Activated CD4-positive, alpha-beta T cell treated with anti-CD3 and anti-CD28 coated beads, Interleukin-2, amount 50 U/mL, for 4 hours (primary cell): ENCODE measurements at regions not wholly inside any gene's neighbourhood (a gene's known extent, or its start where the extent isn't known, plus 50 kb on each side); places are given as distances from the start of the nearest gene placed in this dataset.
"Not testable (repeated sequence)": the region's sequence is repeated elsewhere in the genome, so short reads cannot be mapped to it uniquely, and the experiment has no call there.

Source experiments
- DNase-seq, 2 experiments: peaks; one replicate each; pipeline ENCODE4 v3.0.0-alpha.2; 2020

DNA sequence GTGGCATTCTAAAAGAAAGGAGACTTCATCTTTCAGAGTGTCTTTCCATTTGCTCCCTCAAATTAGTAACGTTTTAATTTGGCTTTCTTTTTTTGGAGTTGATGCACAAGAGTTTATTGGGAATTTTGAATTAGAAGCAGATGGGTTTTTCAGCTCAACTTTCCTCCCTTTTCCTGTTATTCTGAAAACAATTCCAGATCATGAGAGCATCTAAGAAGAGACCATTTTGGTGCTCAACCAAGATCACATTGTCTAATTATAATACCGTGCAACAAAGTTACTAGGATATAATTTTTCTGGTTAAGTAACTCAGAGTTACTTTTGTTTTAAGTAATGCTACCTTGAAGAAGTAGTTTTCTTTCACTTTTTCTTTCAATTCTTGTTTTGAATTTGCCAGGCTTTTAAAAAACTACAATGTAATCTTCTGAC is 396.6 kb upstream of the KLF6 start:
- DNase-seq, result no peak

DNA sequence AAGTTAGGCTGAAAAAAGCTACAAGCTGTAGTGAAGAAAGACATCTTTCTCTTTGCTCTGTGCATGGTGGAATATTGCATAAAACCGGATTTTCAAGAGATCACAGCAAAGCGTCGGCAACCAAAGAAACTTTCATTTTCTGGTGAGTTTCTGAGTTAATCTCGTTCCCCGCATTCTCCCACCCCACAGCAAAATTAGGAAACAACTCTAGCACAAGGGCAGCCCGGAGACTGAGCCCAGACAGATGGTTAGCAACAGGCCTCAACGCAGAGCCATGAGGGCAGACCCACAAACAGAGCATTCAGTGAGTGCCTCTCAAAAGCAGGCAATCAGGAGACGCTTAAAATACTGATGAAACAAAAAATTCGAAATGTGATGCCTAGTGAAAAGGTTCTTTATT is 396.1 kb upstream of the KLF6 start:
- no peak for DNase-seq

GRCh38 chr10:4177791-4178190 is 392.8 kb upstream of the KLF6 start:
- DNase-seq, result no peak

- DNase-seq, result no peak
Measured at GRCh38 chr10:4176500-4177281, 391.7 kb upstream of the KLF6 start.

DNA sequence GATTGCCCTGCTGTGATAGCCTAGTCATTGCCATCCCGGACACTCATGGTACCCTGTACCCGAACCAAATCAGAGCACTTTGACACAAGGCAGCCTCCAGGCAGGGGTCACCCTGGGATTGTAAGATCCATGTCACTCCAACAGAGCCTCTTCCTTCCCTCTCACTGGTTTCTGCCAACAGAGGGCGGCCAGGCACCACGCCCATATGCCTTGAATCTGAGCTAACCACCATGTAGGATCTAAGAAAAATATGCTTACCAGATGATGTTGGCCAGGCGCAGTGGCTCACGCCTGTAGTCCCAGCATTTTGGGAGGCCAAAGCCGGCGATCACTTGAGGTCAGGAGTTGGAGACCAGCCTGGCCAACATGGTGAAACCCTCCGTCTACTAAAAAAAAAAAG is 389.2 kb upstream of the KLF6 start:
- no peak for DNase-seq

DNA sequence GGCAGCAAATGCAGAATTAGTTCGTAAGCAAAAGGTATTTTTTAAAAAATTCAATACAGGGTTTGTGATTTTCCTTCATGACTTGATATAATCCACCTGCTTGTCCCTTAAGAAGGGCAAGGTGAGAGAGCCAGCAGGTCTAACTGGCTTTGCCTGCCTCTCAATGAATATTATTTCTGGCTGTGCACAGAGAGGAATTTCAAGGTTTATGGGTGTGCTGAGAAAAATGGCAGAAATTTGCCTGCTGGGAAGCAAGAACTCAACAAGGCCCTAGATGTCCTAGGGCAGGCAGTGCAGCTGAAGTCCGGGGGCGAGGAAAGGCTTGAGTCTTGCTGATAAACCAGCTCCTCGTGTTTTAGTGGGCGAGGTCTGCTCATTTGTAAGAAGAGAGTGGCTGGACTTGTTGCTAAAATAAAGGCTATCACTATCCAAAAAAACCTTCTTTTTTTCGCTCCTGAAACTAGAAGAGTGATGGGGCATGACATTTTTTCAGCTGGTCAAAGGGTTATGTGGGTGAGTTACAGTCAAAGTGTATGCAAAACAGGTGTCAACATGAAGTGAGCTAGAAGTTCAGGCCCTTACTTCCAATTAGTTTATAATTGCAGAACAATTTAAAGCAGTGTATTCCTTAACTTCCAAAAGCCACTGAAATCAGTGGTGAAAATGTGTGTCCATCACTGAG is 385.8 kb upstream of the KLF6 start:
- no peak for DNase-seq

- DNase-seq, result no peak
Measured at GRCh38 chr10:4170181-4170580, 385.2 kb upstream of the KLF6 start.

- no peak for DNase-seq
Measured at GRCh38 chr10:4169448-4169847, 384.4 kb upstream of the KLF6 start.

DNA sequence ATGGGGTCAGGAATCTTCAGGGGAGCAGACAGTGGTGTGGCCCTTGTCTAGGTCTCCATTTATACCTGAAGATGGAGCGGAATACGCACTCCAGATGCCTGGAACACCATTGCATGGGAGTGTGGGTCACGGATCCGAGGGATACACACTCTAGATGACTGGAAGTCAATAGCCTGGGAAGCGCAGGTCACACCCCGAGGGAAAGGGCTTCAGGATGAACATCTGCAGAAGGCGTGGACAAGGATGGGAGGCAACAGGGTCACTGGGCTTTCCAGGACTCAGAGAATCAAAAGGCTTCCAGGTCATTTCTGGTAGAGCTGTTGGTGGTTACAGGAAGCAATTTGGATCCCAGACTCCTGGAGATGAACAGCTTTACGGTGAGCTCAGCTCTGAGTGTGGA is 382.2 kb upstream of the KLF6 start:
- no peak for DNase-seq

DNA sequence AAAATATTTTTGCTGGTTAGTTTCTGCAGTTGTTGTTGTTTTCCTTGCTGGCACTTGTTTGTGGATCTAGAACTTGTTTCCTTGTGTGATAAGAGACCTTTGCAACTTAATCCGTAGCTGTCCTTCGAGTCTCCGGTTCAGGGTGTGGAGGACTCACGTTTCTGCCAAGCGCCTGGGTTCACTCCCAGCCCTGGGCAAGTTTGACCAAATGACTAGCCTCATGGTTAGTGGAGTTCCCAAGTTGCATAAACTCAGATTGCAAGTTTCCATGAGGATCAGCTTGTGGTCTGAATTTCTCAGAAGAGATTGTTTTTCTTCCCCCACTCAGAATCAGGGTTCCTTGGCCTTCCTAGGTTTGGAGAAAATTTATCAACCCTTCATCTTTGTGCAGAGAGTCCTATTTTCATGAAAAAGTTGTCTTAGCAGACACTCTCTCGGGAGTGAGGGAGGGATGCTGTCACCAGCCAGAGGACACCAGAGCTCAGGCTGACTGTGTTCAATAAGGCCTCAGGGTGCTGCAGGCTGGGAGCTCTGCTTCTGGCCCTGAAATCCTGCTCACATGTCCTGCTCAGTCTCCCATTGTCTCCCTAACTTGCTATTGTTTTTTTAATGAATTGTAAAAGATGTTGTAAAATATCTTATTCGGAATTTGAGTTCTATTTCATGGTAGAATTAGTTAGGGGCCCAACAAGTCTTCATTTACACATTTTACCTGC is 377.7 kb upstream of the KLF6 start:
- no peak for DNase-seq

- DNase-seq, result no peak
Measured at GRCh38 chr10:4159173-4159572, 374.2 kb upstream of the KLF6 start.

- DNase-seq, result no peak
Measured at GRCh38 chr10:4154191-4154715, 369.2 kb upstream of the KLF6 start.

DNA sequence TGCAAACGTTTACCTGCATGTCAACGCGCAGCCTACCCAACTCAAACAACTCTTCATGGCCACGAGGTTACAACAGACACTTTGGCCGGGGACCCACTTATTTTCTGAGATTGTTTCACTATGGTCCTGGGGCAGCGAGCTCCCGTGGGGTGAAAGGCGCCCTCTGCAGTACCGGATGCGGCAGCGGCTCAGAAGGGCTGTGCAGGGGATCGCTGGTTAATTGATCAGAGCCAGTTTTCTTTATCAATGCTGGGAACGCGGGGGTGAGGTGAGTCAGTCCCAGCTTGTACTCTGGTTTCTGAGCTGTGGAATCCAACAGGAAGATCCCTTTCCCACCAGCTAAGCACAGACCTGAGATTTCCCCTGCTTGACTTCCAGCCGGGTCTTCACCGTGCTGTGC is 366.5 kb upstream of the KLF6 start:
- no peak for DNase-seq

GRCh38 chr10:4150676-4151075 is 365.7 kb upstream of the KLF6 start:
- no peak for DNase-seq

DNA sequence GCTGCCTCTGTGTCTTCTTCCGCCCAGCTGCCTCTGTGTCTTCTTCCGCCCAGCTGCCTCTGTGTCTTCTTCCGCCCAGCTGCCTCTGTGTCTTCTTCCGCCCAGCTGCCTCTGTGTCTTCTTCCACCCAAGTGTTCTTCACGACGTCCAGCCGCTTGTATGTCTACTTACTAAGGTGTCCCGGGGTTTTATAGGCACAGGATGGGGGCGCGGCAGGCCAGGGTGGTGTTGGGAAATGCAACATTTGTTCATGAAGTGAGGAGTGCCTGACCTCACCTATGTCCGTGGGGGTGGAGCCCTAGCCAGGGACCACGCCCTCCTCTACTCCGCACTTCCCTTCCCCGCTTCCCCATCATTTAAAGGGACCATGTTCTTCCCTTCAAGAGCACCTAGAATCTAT is 364.5 kb upstream of the KLF6 start:
- not testable (repeated sequence) for DNase-seq

GRCh38 chr10:4147245-4147644 is 362.2 kb upstream of the KLF6 start:
- no peak for DNase-seq

- no peak for DNase-seq
Measured at GRCh38 chr10:4144817-4145216, 359.8 kb upstream of the KLF6 start.

DNA sequence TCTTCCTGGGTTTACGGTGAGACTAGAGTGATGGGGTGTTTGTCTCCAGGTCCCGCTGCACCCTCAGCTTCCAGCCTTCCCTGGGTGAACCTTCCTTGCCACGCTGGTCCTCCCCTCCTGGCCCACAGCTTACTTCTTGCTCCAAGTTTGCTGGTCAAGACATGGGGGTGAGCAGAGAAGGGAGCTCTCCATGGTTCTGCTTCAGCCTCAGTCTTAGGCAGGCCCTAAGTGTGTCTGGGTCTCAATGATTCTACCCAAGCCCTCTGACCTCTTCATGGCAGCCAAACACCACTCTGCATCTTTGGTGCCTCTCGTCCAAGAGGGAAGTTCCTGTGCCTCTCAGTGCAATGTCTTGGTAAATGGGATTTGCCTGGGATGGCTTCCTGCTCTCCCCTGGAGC is 356.5 kb upstream of the KLF6 start:
- DNase-seq, result no peak

DNA sequence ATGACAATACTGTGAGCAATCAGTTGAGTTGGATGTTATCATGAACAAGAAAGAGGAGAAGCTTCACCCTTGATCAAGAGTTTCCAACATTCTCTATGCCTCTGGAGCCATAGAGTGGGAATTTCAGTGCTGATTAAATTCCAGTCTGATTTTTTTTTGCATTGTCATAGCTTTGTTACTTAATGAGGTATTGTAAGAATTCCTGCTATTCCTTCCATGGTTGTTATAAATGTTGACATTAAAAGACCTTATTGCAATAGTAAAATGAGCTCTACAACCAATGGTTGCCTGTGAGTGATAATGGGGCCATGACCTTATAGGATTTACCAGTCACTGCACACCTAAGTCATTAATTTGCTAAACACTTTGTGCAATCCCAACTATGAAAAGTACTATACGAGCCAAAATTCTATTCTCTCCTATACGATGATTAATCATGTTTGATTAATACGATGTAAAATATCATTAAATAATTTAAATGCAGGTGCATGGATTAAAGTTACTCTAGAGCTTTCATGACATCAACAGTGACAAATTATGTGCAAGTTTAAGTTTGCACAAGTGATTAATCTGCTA is 353.2 kb upstream of the KLF6 start:
- no peak for DNase-seq

GRCh38 chr10:4137299-4137698 is 352.3 kb upstream of the KLF6 start:
- DNase-seq, result no peak

DNA sequence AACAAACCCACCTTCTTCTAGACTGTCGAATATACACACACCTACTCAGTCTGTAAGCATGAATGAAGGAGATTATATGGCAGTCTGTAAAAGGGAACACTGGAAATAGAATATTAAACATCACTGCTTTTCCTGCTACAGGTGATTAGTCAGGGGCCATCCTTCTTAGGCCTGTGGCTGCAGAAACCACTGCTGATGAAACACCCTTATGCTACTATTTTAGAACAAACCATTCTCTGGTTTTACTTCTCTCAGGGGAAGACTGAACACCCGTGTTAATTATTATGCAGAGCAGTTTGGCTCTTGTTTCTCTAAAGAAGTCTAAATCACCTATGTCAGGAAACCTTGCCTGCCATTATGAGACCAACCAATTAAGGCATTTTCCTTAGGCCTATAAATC is 351.1 kb upstream of the KLF6 start:
- DNase-seq, result no peak

DNA sequence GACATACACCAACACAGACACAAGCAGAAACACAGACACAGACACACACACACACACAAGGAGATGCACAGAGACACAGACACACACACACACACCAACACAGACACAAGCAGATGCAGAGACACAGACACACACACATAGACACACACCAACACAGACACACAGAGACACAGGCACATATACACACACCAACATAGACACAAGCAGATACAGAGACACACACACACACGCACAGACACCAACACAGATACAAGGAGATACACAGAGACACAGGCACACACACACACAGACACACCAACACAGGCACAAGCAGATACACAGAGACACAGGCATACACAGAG is 347.2 kb upstream of the KLF6 start:
- no peak for DNase-seq

- peak; percentile 15 to 19 for DNase-seq
Measured at GRCh38 chr10:4131407-4132215, 346.6 kb upstream of the KLF6 start.
